CD14-positive monocyte (primary cell): ENCODE measurements at regions not wholly inside any gene's neighbourhood (a gene's known extent, or its start where the extent isn't known, plus 50 kb on each side); places are given as distances from the start of the nearest gene placed in this dataset.

Source experiments
- DNase-seq, 3 donors: peaks; one replicate each; pipeline ENCODE4 v3.0.0-alpha.2; 2011 to 2022
- H2AFZ ChIP-seq: 2 replicates; pipeline ENCODE4 v1.6.0; 2012; ENCODE audit warnings: mild to moderate bottlenecking, low read depth, low read length, inconsistent platforms; ENCODE audit not compliant: insufficient read depth, poor library complexity, severe bottlenecking
- H3K27ac ChIP-seq, 2 donors: 1 replicate in 1 of 2; 2 replicates in 1 of 2; pipeline ENCODE4 v1.5.1; 2012 to 2013; ENCODE audit warnings: low read length in 2 of 2, control low read depth in 1 of 2, inconsistent platforms in 1 of 2, low read depth in 1 of 2, mild to moderate bottlenecking in 1 of 2
- H3K27me3 ChIP-seq, 2 donors: one replicate each; pipeline versions ENCODE4 v1.6.0 to v1.6.1; 2011 to 2013; ENCODE audit warnings: low read length in 2 of 2; ENCODE audit not compliant: control insufficient read depth in 2 of 2, insufficient read depth in 2 of 2
- H3K36me3 ChIP-seq, 2 donors: replicated peaks in 1 of 2; 1 replicate in 1 of 2; 2 replicates in 1 of 2; pipeline versions ENCODE4 v1.5.1 to v1.6.1; 2012 to 2013; ENCODE audit warnings: low read length in 2 of 2, control low read depth in 1 of 2, inconsistent platforms in 1 of 2, mild to moderate bottlenecking in 1 of 2; ENCODE audit not compliant: insufficient read depth in 2 of 2, control insufficient read depth in 1 of 2
- H3K4me1 ChIP-seq, 2 donors: 1 replicate in 1 of 2; 2 replicates in 1 of 2; pipeline versions ENCODE4 v1.5.1 to v1.6.1; 2012 to 2013; ENCODE audit warnings: low read length in 2 of 2, control low read depth in 1 of 2, inconsistent platforms in 1 of 2, mild to moderate bottlenecking in 1 of 2, moderate library complexity in 1 of 2; ENCODE audit not compliant: insufficient read depth in 2 of 2, control insufficient read depth in 1 of 2
- H3K4me2 ChIP-seq: replicated peaks from 2 replicates; pipeline ENCODE3; 2012; ENCODE audit warnings: low read length, moderate library complexity, mild to moderate bottlenecking; ENCODE audit not compliant: poor library complexity, severe bottlenecking; ENCODE audit errors: extremely low read depth
- H3K4me3 ChIP-seq, 3 experiments: fragments of 200-600 bp in 1 of 3; sonication (generic) in 1 of 3; replicated peaks in 1 of 3; 1 replicate in 2 of 3; 2 replicates in 1 of 3; pipeline ENCODE4 v1.5.1; 2011 to 2013; ENCODE audit warnings: low read length in 3 of 3, mild to moderate bottlenecking in 3 of 3, control low read depth in 2 of 3, low read depth in 2 of 3, inconsistent platforms in 1 of 3, moderate library complexity in 1 of 3
- H3K79me2 ChIP-seq: 2 replicates; pipeline ENCODE4 v1.6.0; 2012; ENCODE audit warnings: mild to moderate bottlenecking, control low read depth, inconsistent platforms, low read length, moderate library complexity; ENCODE audit not compliant: insufficient read depth
- H3K9ac ChIP-seq: 2 replicates; pipeline ENCODE4 v1.6.0; 2017; ENCODE audit warnings: low read length, mild to moderate bottlenecking; ENCODE audit not compliant: insufficient read depth, poor library complexity, severe bottlenecking
- H3K9me3 ChIP-seq, 2 donors: replicated peaks in 1 of 2; 1 replicate in 1 of 2; 2 replicates in 1 of 2; pipeline versions ENCODE4 v1.5.1 to v1.6.1; 2012 to 2013; ENCODE audit warnings: low read length in 2 of 2, control low read depth in 1 of 2; ENCODE audit not compliant: control insufficient read depth in 1 of 2, insufficient read depth in 1 of 2
- H4K20me1 ChIP-seq: 2 replicates; pipeline ENCODE4 v1.6.0; 2012; ENCODE audit warnings: mild to moderate bottlenecking, low read length, control low read depth, moderate library complexity; ENCODE audit not compliant: insufficient read depth
- H3K27ac Mint-ChIP-seq, 7 donors: one replicate each; pipeline ENCODE4 v1.8.0; 2020; ENCODE audit warnings: mild to moderate bottlenecking in 7 of 7, mixed read lengths in 7 of 7, moderate library complexity in 6 of 7, inconsistent platforms in 2 of 7
- H3K27me3 Mint-ChIP-seq, 3 donors: one replicate each; pipeline ENCODE4 v1.8.0; 2021 to 2022; ENCODE audit warnings: low read depth in 3 of 3, mild to moderate bottlenecking in 3 of 3, mixed read lengths in 3 of 3, moderate library complexity in 3 of 3, inconsistent platforms in 1 of 3
- H3K36me3 Mint-ChIP-seq, 2 donors: one replicate each; pipeline ENCODE4 v1.8.0; 2020; ENCODE audit warnings: mixed read lengths in 2 of 2, inconsistent platforms in 1 of 2, mild to moderate bottlenecking in 1 of 2
- H3K4me1 Mint-ChIP-seq: one replicate; pipeline ENCODE4 v1.8.0; 2020; ENCODE audit warnings: mild to moderate bottlenecking, mixed read lengths
- H3K4me3 Mint-ChIP-seq, 2 donors: one replicate each; pipeline ENCODE4 v1.8.0; 2020; ENCODE audit warnings: mild to moderate bottlenecking in 2 of 2, mixed read lengths in 2 of 2, moderate library complexity in 1 of 2
- H3K9me3 Mint-ChIP-seq, 7 donors: one replicate each; pipeline ENCODE4 v1.8.0; 2020 to 2022; ENCODE audit warnings: mixed read lengths in 7 of 7, mild to moderate bottlenecking in 6 of 7, moderate library complexity in 6 of 7, inconsistent platforms in 2 of 7
- intact Hi-C, 2 donors: fragments of 100-400 bp; cut with micrococcal nuclease; formaldehyde crosslinking; loops; one replicate each; pipeline versions ENCODE4 v1.15.0 to v1.15.1; 2023
- TF ChIP-seq, protein P1 (sequence below): fragments of 200-600 bp; IDR thresholded peaks from one replicate; pipeline ENCODE4 v1.8.0; 2022; ENCODE audit warnings: antibody characterized with exemption, mild to moderate bottlenecking

- no peaks in the 10 kb centered on the region for H3K27me3 ChIP-seq
- no peak for DNase-seq
- no peaks in the 10 kb centered on the region for H3K9me3 ChIP-seq
- Mint-ChIP-seq H3K9me3 (peaks cover 0 to 8% (median 0%) of the 10 kb centered on the region in 7 donors), H3K27ac (no peak overlapping the region), H3K4me3 (no peak overlapping the region), H3K27me3 (peaks cover 0 to 3% (median 2%) of the 10 kb centered on the region in 3 donors), H3K36me3 (no peaks in the 10 kb centered on the region), H3K4me1 (peaks cover 7% of the 10 kb centered on the region)
- H3K79me2 ChIP-seq = no peaks in the 10 kb centered on the region
- H3K4me1 ChIP-seq = no peaks in the 10 kb centered on the region
- TF ChIP-seq, protein P1, sequence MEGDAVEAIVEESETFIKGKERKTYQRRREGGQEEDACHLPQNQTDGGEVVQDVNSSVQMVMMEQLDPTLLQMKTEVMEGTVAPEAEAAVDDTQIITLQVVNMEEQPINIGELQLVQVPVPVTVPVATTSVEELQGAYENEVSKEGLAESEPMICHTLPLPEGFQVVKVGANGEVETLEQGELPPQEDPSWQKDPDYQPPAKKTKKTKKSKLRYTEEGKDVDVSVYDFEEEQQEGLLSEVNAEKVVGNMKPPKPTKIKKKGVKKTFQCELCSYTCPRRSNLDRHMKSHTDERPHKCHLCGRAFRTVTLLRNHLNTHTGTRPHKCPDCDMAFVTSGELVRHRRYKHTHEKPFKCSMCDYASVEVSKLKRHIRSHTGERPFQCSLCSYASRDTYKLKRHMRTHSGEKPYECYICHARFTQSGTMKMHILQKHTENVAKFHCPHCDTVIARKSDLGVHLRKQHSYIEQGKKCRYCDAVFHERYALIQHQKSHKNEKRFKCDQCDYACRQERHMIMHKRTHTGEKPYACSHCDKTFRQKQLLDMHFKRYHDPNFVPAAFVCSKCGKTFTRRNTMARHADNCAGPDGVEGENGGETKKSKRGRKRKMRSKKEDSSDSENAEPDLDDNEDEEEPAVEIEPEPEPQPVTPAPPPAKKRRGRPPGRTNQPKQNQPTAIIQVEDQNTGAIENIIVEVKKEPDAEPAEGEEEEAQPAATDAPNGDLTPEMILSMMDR = no peak
- no peaks in the 10 kb centered on the region for H4K20me1 ChIP-seq
- no peak overlapping the region for H3K9ac ChIP-seq
- H3K4me2 ChIP-seq = no peak overlapping the region
- H2AFZ ChIP-seq = no peak overlapping the region
- intact Hi-C loops = no loop called here
- no peaks in the 10 kb centered on the region for H3K36me3 ChIP-seq
- H3K27ac ChIP-seq = no peak overlapping the region
- H3K4me3 ChIP-seq = no peak overlapping the region
Measured at GRCh38 chr3:148510116-148510515, 187.6 kb upstream of the AGTR1 start.

- peaks cover 7% of the 10 kb centered on the region for H3K4me1 Mint-ChIP-seq
- DNase-seq = no peak
- H3K9ac ChIP-seq = no peak overlapping the region
- H3K36me3 Mint-ChIP-seq = no peaks in the 10 kb centered on the region
- peaks cover 0 to 3% (median 2%) of the 10 kb centered on the region in 3 donors for H3K27me3 Mint-ChIP-seq
- intact Hi-C loops = no loop called here
- no peaks in the 10 kb centered on the region for H3K27me3 ChIP-seq
- H3K27ac ChIP-seq = no peak overlapping the region
- H3K79me2 ChIP-seq = no peaks in the 10 kb centered on the region
- no peaks in the 10 kb centered on the region for H3K9me3 ChIP-seq
- no peaks in the 10 kb centered on the region for H4K20me1 ChIP-seq
- H3K9me3 Mint-ChIP-seq = peaks cover 0 to 8% (median 0%) of the 10 kb centered on the region in 7 donors
- no peak overlapping the region for H3K4me3 Mint-ChIP-seq
- no peak overlapping the region for H3K4me2 ChIP-seq
- no peak overlapping the region for H3K4me3 ChIP-seq
- no peak overlapping the region for H2AFZ ChIP-seq
- TF ChIP-seq, protein P1 = no peak
- H3K4me1 ChIP-seq = no peaks in the 10 kb centered on the region
- H3K36me3 ChIP-seq = no peaks in the 10 kb centered on the region
- H3K27ac Mint-ChIP-seq = no peak overlapping the region
Measured at GRCh38 chr3:148510561-148510960, 187.1 kb upstream of the AGTR1 start.
